ENCODE measurements at regions not wholly inside any gene's neighbourhood (a gene's known extent, or its start where the extent isn't known, plus 50 kb on each side); places are given as distances from the start of the nearest gene placed in this dataset.

DNA sequence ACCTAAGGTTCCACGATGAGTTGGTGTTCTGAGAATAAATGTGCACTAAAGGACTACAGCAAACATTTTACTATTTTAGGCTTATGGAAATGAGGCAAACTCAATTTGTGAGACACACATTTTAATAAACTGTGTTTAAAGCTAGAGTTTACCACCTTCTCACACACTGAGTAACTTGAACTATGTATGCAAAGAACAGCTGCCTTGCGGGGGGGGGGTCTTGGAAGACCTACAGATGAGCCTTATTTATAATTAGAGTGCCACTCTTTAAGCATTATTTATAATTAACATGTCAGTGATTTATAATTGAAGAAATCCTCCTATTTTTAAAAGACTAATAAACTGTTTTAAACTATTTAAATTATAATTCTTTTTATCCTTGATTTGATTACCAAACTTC, 300.4 kb downstream of the DLEU7 start:
- Mint-ChIP-seq H3K27ac (no peak overlapping the region), H3K9me3 (peaks cover 8% of the 10 kb centered on the region in 2 experiments), H3K27me3 (ENCODE audit: low read depth) (no peaks in the 10 kb centered on the region), H3K4me1 (peaks cover 26% of the 10 kb centered on the region in 2 experiments), H3K36me3 (ENCODE audit: insufficient read depth in 1 of 3, low read depth in 3 of 3) (peaks cover 4 to 9% (median 4%) of the 10 kb centered on the region in 3 experiments), H3K4me3 (no peak overlapping the region)
- Histone ChIP-seq H2BK120ac (ENCODE audit: low read depth, low read length, poor library complexity, severe bottlenecking) (no peak overlapping the region), H3K23me2 (ENCODE audit: insufficient read length, low read depth, low read length, poor library complexity, severe bottlenecking) (no peaks in the 10 kb centered on the region), H2AK5ac (ENCODE audit: insufficient read length, low read length) (no peak overlapping the region), H4K20me1 (ENCODE audit: control insufficient read depth, insufficient read depth, insufficient read length) (no peaks in the 10 kb centered on the region), H3K4ac (ENCODE audit: low read depth, low read length) (no peak overlapping the region), H3K9me3 (ENCODE audit: control insufficient read depth, low read depth, low read length) (no peaks in the 10 kb centered on the region), H3K4me1 (ENCODE audit: insufficient read depth, low read length) (peaks cover 3% of the 10 kb centered on the region; the same call in 1 of the 2 replicates), H3K56ac (ENCODE audit: insufficient read length, low read depth, low read length) (no peak overlapping the region), H2BK20ac (ENCODE audit: low read depth, low read length, poor library complexity, severe bottlenecking) (no peak overlapping the region), H4K5ac (ENCODE audit: insufficient read length, low read depth, low read length) (no peak overlapping the region), H2BK12ac (ENCODE audit: insufficient read length, low read depth, low read length) (no peak overlapping the region), H3K27me3 (ENCODE audit: insufficient read depth, low read length) (no peaks in the 10 kb centered on the region), H3K9ac (ENCODE audit: extremely low read depth, insufficient read length, low read length) (no peak overlapping the region), H3K27ac (ENCODE audit: insufficient read length, low read depth, low read length) (no peak overlapping the region), H3K79me2 (ENCODE audit: insufficient read depth, low read length) (no peaks in the 10 kb centered on the region), H4K91ac (ENCODE audit: insufficient read length, low read depth, low read length) (no peak overlapping the region), H3K79me1 (ENCODE audit: insufficient read depth, low read depth, low read length, poor library complexity, severe bottlenecking) (no peaks in the 10 kb centered on the region), H2AFZ (ENCODE audit: low read length) (no peak overlapping the region), H3K4me2 (ENCODE audit: insufficient read depth, insufficient read length, low read length) (no peak overlapping the region), H3K23ac (ENCODE audit: insufficient read length, low read depth, low read length) (no peak overlapping the region), H4K8ac (replicated peaks; ENCODE audit: insufficient read length, low read depth, low read length) (no peak overlapping the region), H3K14ac (ENCODE audit: insufficient read depth, low read length) (no peak overlapping the region), H3T11ph (ENCODE audit: low read length) (no peak overlapping the region), H2BK5ac (ENCODE audit: insufficient read length, low read length) (no peak overlapping the region), H3K18ac (ENCODE audit: insufficient read length, low read depth, low read length) (no peak overlapping the region), H2BK15ac (ENCODE audit: low read depth, low read length) (no peak overlapping the region)
- no peak for DNase-seq
- WGBS (ENCODE audit: extremely low coverage, insufficient read length, low lambda C conversion rate) = no CpG with 5 or more reads among the region's 2 CpGs
- TF ChIP-seq, protein P1, sequence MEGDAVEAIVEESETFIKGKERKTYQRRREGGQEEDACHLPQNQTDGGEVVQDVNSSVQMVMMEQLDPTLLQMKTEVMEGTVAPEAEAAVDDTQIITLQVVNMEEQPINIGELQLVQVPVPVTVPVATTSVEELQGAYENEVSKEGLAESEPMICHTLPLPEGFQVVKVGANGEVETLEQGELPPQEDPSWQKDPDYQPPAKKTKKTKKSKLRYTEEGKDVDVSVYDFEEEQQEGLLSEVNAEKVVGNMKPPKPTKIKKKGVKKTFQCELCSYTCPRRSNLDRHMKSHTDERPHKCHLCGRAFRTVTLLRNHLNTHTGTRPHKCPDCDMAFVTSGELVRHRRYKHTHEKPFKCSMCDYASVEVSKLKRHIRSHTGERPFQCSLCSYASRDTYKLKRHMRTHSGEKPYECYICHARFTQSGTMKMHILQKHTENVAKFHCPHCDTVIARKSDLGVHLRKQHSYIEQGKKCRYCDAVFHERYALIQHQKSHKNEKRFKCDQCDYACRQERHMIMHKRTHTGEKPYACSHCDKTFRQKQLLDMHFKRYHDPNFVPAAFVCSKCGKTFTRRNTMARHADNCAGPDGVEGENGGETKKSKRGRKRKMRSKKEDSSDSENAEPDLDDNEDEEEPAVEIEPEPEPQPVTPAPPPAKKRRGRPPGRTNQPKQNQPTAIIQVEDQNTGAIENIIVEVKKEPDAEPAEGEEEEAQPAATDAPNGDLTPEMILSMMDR (conservative IDR thresholded peaks at IDR 0.05) = no peak

Measured in H9 (cell line).